Hepatocyte (in vitro differentiated cells): ENCODE measurements at regions not wholly inside any gene's neighbourhood (a gene's known extent, or its start where the extent isn't known, plus 50 kb on each side); places are given as distances from the start of the nearest gene placed in this dataset.
"Not testable (repeated sequence)": the region's sequence is repeated elsewhere in the genome, so short reads cannot be mapped to it uniquely, and the experiment has no call there.

ENCODE experiments used
- DNase-seq: peaks from one replicate; pipeline ENCODE4 v3.0.0-alpha.2; 2016; ENCODE audit warnings: low spot score
- H2AFZ ChIP-seq: fragments of 200-600 bp; sonication (generic); 2 replicates; pipeline ENCODE4 v1.6.0; 2016; ENCODE audit warnings: antibody characterized with exemption, mild to moderate bottlenecking
- H3K27ac ChIP-seq: fragments of 200-600 bp; sonication (generic); 2 replicates; pipeline ENCODE4 v1.5.1; 2016; ENCODE audit warnings: mild to moderate bottlenecking
- H3K27me3 ChIP-seq: fragments of 200-600 bp; sonication (generic); 2 replicates; pipeline ENCODE4 v1.6.1; 2016
- H3K36me3 ChIP-seq: fragments of 200-600 bp; sonication (generic); replicated peaks from 2 replicates; pipeline ENCODE4 v1.5.1; 2016; ENCODE audit warnings: low read depth; ENCODE audit not compliant: insufficient read depth
- H3K4me1 ChIP-seq: fragments of 200-600 bp; sonication (generic); 2 replicates; pipeline ENCODE4 v1.5.1; 2016; ENCODE audit warnings: mild to moderate bottlenecking, moderate library complexity; ENCODE audit not compliant: insufficient read depth
- H3K4me2 ChIP-seq: fragments of 200-600 bp; sonication (generic); 2 replicates; pipeline ENCODE4 v1.6.0; 2016
- H3K4me3 ChIP-seq: fragments of 200-600 bp; sonication (generic); 2 replicates; pipeline ENCODE4 v1.5.1; 2016; ENCODE audit warnings: mild to moderate bottlenecking
- H3K79me2 ChIP-seq: fragments of 200-600 bp; sonication (generic); 2 replicates; pipeline ENCODE4 v1.6.0; 2017; ENCODE audit warnings: mild to moderate bottlenecking
- H3K9me2 ChIP-seq: fragments of 200-600 bp; sonication (generic); replicated peaks from 2 replicates; pipeline ENCODE4 v1.6.0; 2017; ENCODE audit warnings: mild to moderate bottlenecking; ENCODE audit not compliant: insufficient read depth
- H3K9me3 ChIP-seq: fragments of 200-600 bp; sonication (generic); 2 replicates; pipeline ENCODE4 v1.5.1; 2016; ENCODE audit warnings: low read depth, mild to moderate bottlenecking
- H4K20me1 ChIP-seq: fragments of 200-600 bp; sonication (generic); 2 replicates; pipeline ENCODE4 v1.6.0; 2016; ENCODE audit warnings: mild to moderate bottlenecking; ENCODE audit not compliant: insufficient read depth, poor library complexity, severe bottlenecking
- CTCF ChIP-seq: fragments of 200-600 bp; sonication (generic); IDR thresholded peaks from 2 replicates; pipeline ENCODE4 v1.5.1; 2016; ENCODE audit warnings: antibody characterized with exemption, mild to moderate bottlenecking; ENCODE audit not compliant: poor library complexity
- EZH2 ChIP-seq: fragments of 200-600 bp; sonication (generic); IDR thresholded peaks from 2 replicates; pipeline ENCODE4 v1.6.1; 2016; ENCODE audit warnings: antibody characterized with exemption, mild to moderate bottlenecking, borderline replicate concordance
- EZH2phosphoT487 ChIP-seq: fragments of 200-600 bp; sonication (generic); IDR thresholded peaks from one replicate; pipeline ENCODE4 v1.6.1; 2018; ENCODE audit warnings: antibody characterized with exemption, mild to moderate bottlenecking, low read depth, moderate library complexity; ENCODE audit not compliant: unreplicated experiment, severe bottlenecking
- WGBS: methylation state at CpG from one replicate; pipeline ENCODE4 v1.1.6; 2016; ENCODE audit warnings: low lambda C conversion rate; ENCODE audit errors: missing lambda C conversion rate; 5-methylcytosine and 5-hydroxymethylcytosine counted together

GRCh38 chr5:92637247-92637646 is 943.8 kb downstream of the NR2F1-AS1 start:
- H2AFZ ChIP-seq: no peak overlapping the region
- no peaks in the 10 kb centered on the region for H3K36me3 ChIP-seq
- no peaks in the 10 kb centered on the region for H3K9me2 ChIP-seq
- DNase-seq: no peak
- no peak overlapping the region for H3K4me2 ChIP-seq
- H3K4me1 ChIP-seq: peaks cover 14% of the 10 kb centered on the region
- no peaks in the 10 kb centered on the region for H4K20me1 ChIP-seq
- 66% methylated on average over 2 of the region's 2 CpGs for WGBS
- H3K79me2 ChIP-seq: no peaks in the 10 kb centered on the region
- no peaks in the 10 kb centered on the region for H3K9me3 ChIP-seq
- H3K27ac ChIP-seq: no peak overlapping the region
- TF ChIP-seq EZH2phosphoT487: no peak
- no peak for TF ChIP-seq EZH2
- TF ChIP-seq CTCF: no peak
- no peak overlapping the region for H3K4me3 ChIP-seq
- H3K27me3 ChIP-seq: no peaks in the 10 kb centered on the region

- no peaks in the 10 kb centered on the region for H4K20me1 ChIP-seq
- H3K4me2 ChIP-seq: no peak overlapping the region
- no peak overlapping the region for H3K27ac ChIP-seq
- no peaks in the 10 kb centered on the region for H3K36me3 ChIP-seq
- H3K4me3 ChIP-seq: no peak overlapping the region
- H2AFZ ChIP-seq: no peak overlapping the region
- no peaks in the 10 kb centered on the region for H3K9me2 ChIP-seq
- H3K27me3 ChIP-seq: no peaks in the 10 kb centered on the region
- WGBS: 80% methylated on average over 11 of the region's 11 CpGs
- no peaks in the 10 kb centered on the region for H3K9me3 ChIP-seq
- DNase-seq: no peak
- no peaks in the 10 kb centered on the region for H3K79me2 ChIP-seq
- TF ChIP-seq EZH2 (no peak), EZH2phosphoT487 (no peak), CTCF (no peak)
- peaks cover 5% of the 10 kb centered on the region for H3K4me1 ChIP-seq
These were observed 946.0 kb downstream of the NR2F1-AS1 start for GRCh38 chr5:92635001-92635461.

GRCh38 chr5:92633875-92634487 is 947.0 kb downstream of the NR2F1-AS1 start:
- no peak for DNase-seq
- no peaks in the 10 kb centered on the region for H3K36me3 ChIP-seq
- H3K27ac ChIP-seq: peak overlapping the region; percentile 3
- H3K9me3 ChIP-seq: no peaks in the 10 kb centered on the region
- H3K27me3 ChIP-seq: no peaks in the 10 kb centered on the region
- TF ChIP-seq EZH2 (no peak), CTCF (no peak), EZH2phosphoT487 (no peak)
- H3K4me1 ChIP-seq: peaks cover 5% of the 10 kb centered on the region
- H3K4me3 ChIP-seq: no peak overlapping the region
- H3K9me2 ChIP-seq: no peaks in the 10 kb centered on the region
- no peak overlapping the region for H2AFZ ChIP-seq
- WGBS: 66% methylated on average over 5 of the region's 5 CpGs
- no peak overlapping the region for H3K4me2 ChIP-seq
- H3K79me2 ChIP-seq: no peaks in the 10 kb centered on the region
- no peaks in the 10 kb centered on the region for H4K20me1 ChIP-seq

- no peaks in the 10 kb centered on the region for H3K9me2 ChIP-seq
- H3K9me3 ChIP-seq: no peaks in the 10 kb centered on the region
- peak overlapping the region; percentile 3 for H3K27ac ChIP-seq
- peaks cover 5% of the 10 kb centered on the region for H3K4me1 ChIP-seq
- H3K4me2 ChIP-seq: peak overlapping the region; percentile 5
- no peak for TF ChIP-seq EZH2phosphoT487
- no peak for TF ChIP-seq CTCF
- no peak for TF ChIP-seq EZH2
- no peak for DNase-seq
- H3K36me3 ChIP-seq: no peaks in the 10 kb centered on the region
- H3K79me2 ChIP-seq: no peaks in the 10 kb centered on the region
- H3K27me3 ChIP-seq: no peaks in the 10 kb centered on the region
- no peaks in the 10 kb centered on the region for H4K20me1 ChIP-seq
- H2AFZ ChIP-seq: no peak overlapping the region
- no peak overlapping the region for H3K4me3 ChIP-seq
These were observed 947.8 kb downstream of the NR2F1-AS1 start for GRCh38 chr5:92633176-92633575.

GRCh38 chr5:92631237-92631701 is 949.8 kb downstream of the NR2F1-AS1 start:
- H3K36me3 ChIP-seq, DNase-seq, H2AFZ ChIP-seq, H3K9me2 ChIP-seq, H3K4me1 ChIP-seq, H3K27me3 ChIP-seq, H4K20me1 ChIP-seq, H3K4me2 ChIP-seq, H3K27ac ChIP-seq, H3K79me2 ChIP-seq, H3K4me3 ChIP-seq, H3K9me3 ChIP-seq: not testable (repeated sequence)
- 95% methylated on average over 26 of the region's 37 CpGs for WGBS
